HG03354 (cell line): ENCODE measurements at regions not wholly inside any gene's neighbourhood (a gene's known extent, or its start where the extent isn't known, plus 50 kb on each side); places are given as distances from the start of the nearest gene placed in this dataset.
"Not testable (repeated sequence)": the region's sequence is repeated elsewhere in the genome, so short reads cannot be mapped to it uniquely, and the experiment has no call there.

ENCODE experiments used
- ATAC-seq: cut with Tn5 transposase; IDR thresholded peaks from one replicate; pipeline ENCODE4 v1.9.1; 2021; ENCODE audit warnings: mild to moderate bottlenecking; ENCODE audit not compliant: unreplicated experiment, poor library complexity, severe bottlenecking

- ATAC-seq = no peak
Observed at GRCh38 chr1:201634261-201634660, 95.3 kb downstream of the NAV1 start.

GRCh38 chr1:201636097-201636496, 97.2 kb downstream of the NAV1 start:
- ATAC-seq = no peak

GRCh38 chr1:201636510-201636971, 97.6 kb downstream of the NAV1 start:
- no peak for ATAC-seq

GRCh38 chr1:201637282-201638079, 98.6 kb downstream of the NAV1 start:
- ATAC-seq = no peak

GRCh38 chr1:201639391-201639790, 100.5 kb downstream of the NAV1 start:
- ATAC-seq = no peak

- ATAC-seq = no peak
Observed at GRCh38 chr1:201639826-201640225, 100.9 kb downstream of the NAV1 start.

GRCh38 chr1:201640624-201641023, 101.7 kb downstream of the NAV1 start:
- no peak for ATAC-seq

GRCh38 chr1:201641524-201642253, 102.8 kb downstream of the NAV1 start:
- no peak for ATAC-seq

GRCh38 chr1:201643835-201644104, 104.8 kb downstream of the NAV1 start:
- no peak for ATAC-seq

GRCh38 chr1:201644197-201644596, 105.3 kb downstream of the NAV1 start:
- no peak for ATAC-seq

GRCh38 chr1:201645000-201645399, 106.1 kb downstream of the NAV1 start:
- not testable (repeated sequence) for ATAC-seq

GRCh38 chr1:201645956-201646355, 107.0 kb downstream of the NAV1 start:
- no peak for ATAC-seq

- no peak for ATAC-seq
Observed at GRCh38 chr1:201646411-201647022, 107.6 kb downstream of the NAV1 start.

- ATAC-seq = no peak
Observed at GRCh38 chr1:201647094-201647493, 108.2 kb downstream of the NAV1 start.

- no peak for ATAC-seq
Observed at GRCh38 chr1:201647722-201648065, 108.8 kb downstream of the NAV1 start.

- no peak for ATAC-seq
Observed at GRCh38 chr1:201648066-201648906, 109.4 kb downstream of the NAV1 start.

GRCh38 chr1:201648907-201649721, 110.2 kb downstream of the NAV1 start:
- no peak for ATAC-seq

GRCh38 chr1:201649761-201650622, 111.1 kb downstream of the NAV1 start:
- ATAC-seq = no peak

- ATAC-seq = no peak
Observed at GRCh38 chr1:201650623-201650933, 111.7 kb downstream of the NAV1 start.
